WTC11 (cell line): ENCODE measurements at regions not wholly inside any gene's neighbourhood (a gene's known extent, or its start where the extent isn't known, plus 50 kb on each side); places are given as distances from the start of the nearest gene placed in this dataset.

ENCODE experiments used
- ATF1 ChIP-seq: sonication (generic); formaldehyde crosslinking; IDR thresholded peaks from 2 replicates; pipeline ENCODE4 v1.8.1; 2023; ENCODE audit warnings: mild to moderate bottlenecking, moderate library complexity, missing genetic modification reagents
- CBFB ChIP-seq: sonication (generic); formaldehyde crosslinking; IDR thresholded peaks from 2 replicates; pipeline ENCODE4 v1.8.1; 2022; ENCODE audit warnings: mild to moderate bottlenecking, low read depth, missing genetic modification reagents
- CREB1 ChIP-seq: sonication (generic); formaldehyde crosslinking; IDR thresholded peaks from 2 replicates; pipeline ENCODE4 v1.8.0; 2023; ENCODE audit warnings: mild to moderate bottlenecking, missing genetic modification reagents
- GABPB1 ChIP-seq: sonication (generic); formaldehyde crosslinking; IDR thresholded peaks from 2 replicates; pipeline ENCODE4 v1.8.1; 2023; ENCODE audit warnings: mild to moderate bottlenecking, missing genetic modification reagents
- SMAD3 ChIP-seq: sonication (generic); formaldehyde crosslinking; IDR thresholded peaks from 2 replicates; pipeline ENCODE4 v1.8.0; 2022; ENCODE audit warnings: missing genetic modification reagents, mild to moderate bottlenecking, borderline replicate concordance
- SP1 ChIP-seq: sonication (generic); formaldehyde crosslinking; conservative IDR thresholded peaks from 2 replicates; pipeline ENCODE4 v1.8.1; 2022; ENCODE audit warnings: missing genetic modification reagents
- USF1 ChIP-seq: sonication (generic); formaldehyde crosslinking; IDR thresholded peaks from 2 replicates; pipeline ENCODE4 v1.8.0; 2022; ENCODE audit warnings: mild to moderate bottlenecking, missing genetic modification reagents
- ZBTB43 ChIP-seq: sonication (generic); formaldehyde crosslinking; IDR thresholded peaks from 2 replicates; pipeline ENCODE4 v1.8.1; 2023; ENCODE audit warnings: mild to moderate bottlenecking, missing genetic modification reagents
- TF ChIP-seq, protein P1 (sequence below): fragments of 200-600 bp; IDR thresholded peaks from 2 replicates; pipeline ENCODE4 v1.8.0; 2022; ENCODE audit warnings: antibody characterized with exemption
- TF ChIP-seq, protein P2 (sequence below): sonication (generic); formaldehyde crosslinking; IDR thresholded peaks from 2 replicates; pipeline ENCODE4 v1.8.1; 2023; ENCODE audit warnings: mild to moderate bottlenecking, missing genetic modification reagents, borderline replicate concordance
- TF ChIP-seq, protein P3 (sequence below): sonication (generic); formaldehyde crosslinking; conservative IDR thresholded peaks from 2 replicates; pipeline ENCODE4 v1.8.1; 2022; ENCODE audit warnings: mild to moderate bottlenecking, missing genetic modification reagents
- TF ChIP-seq, protein P4 (sequence below): sonication (generic); formaldehyde crosslinking; IDR thresholded peaks from 2 replicates; pipeline ENCODE4 v1.8.1; 2023; ENCODE audit warnings: mild to moderate bottlenecking, missing genetic modification reagents, moderate library complexity

- TF ChIP-seq, protein P1, sequence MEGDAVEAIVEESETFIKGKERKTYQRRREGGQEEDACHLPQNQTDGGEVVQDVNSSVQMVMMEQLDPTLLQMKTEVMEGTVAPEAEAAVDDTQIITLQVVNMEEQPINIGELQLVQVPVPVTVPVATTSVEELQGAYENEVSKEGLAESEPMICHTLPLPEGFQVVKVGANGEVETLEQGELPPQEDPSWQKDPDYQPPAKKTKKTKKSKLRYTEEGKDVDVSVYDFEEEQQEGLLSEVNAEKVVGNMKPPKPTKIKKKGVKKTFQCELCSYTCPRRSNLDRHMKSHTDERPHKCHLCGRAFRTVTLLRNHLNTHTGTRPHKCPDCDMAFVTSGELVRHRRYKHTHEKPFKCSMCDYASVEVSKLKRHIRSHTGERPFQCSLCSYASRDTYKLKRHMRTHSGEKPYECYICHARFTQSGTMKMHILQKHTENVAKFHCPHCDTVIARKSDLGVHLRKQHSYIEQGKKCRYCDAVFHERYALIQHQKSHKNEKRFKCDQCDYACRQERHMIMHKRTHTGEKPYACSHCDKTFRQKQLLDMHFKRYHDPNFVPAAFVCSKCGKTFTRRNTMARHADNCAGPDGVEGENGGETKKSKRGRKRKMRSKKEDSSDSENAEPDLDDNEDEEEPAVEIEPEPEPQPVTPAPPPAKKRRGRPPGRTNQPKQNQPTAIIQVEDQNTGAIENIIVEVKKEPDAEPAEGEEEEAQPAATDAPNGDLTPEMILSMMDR = no peak
- TF ChIP-seq SMAD3 (CRISPR knock-in tag) (no peak), USF1 (no peak), ATF1 (CRISPR knock-in tag) (no peak), ZBTB43 (CRISPR knock-in tag) (no peak), SP1 (CRISPR knock-in tag) (no peak), CREB1 (CRISPR knock-in tag) (no peak), CBFB (no peak), GABPB1 (no peak)
- TF ChIP-seq, protein P2, sequence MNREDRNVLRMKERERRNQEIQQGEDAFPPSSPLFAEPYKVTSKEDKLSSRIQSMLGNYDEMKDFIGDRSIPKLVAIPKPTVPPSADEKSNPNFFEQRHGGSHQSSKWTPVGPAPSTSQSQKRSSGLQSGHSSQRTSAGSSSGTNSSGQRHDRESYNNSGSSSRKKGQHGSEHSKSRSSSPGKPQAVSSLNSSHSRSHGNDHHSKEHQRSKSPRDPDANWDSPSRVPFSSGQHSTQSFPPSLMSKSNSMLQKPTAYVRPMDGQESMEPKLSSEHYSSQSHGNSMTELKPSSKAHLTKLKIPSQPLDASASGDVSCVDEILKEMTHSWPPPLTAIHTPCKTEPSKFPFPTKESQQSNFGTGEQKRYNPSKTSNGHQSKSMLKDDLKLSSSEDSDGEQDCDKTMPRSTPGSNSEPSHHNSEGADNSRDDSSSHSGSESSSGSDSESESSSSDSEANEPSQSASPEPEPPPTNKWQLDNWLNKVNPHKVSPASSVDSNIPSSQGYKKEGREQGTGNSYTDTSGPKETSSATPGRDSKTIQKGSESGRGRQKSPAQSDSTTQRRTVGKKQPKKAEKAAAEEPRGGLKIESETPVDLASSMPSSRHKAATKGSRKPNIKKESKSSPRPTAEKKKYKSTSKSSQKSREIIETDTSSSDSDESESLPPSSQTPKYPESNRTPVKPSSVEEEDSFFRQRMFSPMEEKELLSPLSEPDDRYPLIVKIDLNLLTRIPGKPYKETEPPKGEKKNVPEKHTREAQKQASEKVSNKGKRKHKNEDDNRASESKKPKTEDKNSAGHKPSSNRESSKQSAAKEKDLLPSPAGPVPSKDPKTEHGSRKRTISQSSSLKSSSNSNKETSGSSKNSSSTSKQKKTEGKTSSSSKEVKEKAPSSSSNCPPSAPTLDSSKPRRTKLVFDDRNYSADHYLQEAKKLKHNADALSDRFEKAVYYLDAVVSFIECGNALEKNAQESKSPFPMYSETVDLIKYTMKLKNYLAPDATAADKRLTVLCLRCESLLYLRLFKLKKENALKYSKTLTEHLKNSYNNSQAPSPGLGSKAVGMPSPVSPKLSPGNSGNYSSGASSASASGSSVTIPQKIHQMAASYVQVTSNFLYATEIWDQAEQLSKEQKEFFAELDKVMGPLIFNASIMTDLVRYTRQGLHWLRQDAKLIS = no peak
- TF ChIP-seq, protein P3, sequence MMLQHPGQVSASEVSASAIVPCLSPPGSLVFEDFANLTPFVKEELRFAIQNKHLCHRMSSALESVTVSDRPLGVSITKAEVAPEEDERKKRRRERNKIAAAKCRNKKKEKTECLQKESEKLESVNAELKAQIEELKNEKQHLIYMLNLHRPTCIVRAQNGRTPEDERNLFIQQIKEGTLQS (CRISPR knock-in tag) = no peak
- TF ChIP-seq, protein P4, sequence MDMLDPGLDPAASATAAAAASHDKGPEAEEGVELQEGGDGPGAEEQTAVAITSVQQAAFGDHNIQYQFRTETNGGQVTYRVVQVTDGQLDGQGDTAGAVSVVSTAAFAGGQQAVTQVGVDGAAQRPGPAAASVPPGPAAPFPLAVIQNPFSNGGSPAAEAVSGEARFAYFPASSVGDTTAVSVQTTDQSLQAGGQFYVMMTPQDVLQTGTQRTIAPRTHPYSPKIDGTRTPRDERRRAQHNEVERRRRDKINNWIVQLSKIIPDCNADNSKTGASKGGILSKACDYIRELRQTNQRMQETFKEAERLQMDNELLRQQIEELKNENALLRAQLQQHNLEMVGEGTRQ (CRISPR knock-in tag) = no peak
Observed at GRCh38 chr20:4617484-4617883, 68.8 kb upstream of the PRNP start.
